Osteocyte (in vitro differentiated cells): ENCODE measurements at regions not wholly inside any gene's neighbourhood (a gene's known extent, or its start where the extent isn't known, plus 50 kb on each side); places are given as distances from the start of the nearest gene placed in this dataset.
A peak's percentile ranks its signal among the peaks of the same experiment; 100 is the strongest.

Experiments
- DNase-seq: peaks from one replicate; pipeline ENCODE4 v3.0.0; 2021; ENCODE audit warnings: mixed read lengths; ENCODE audit not compliant: unreplicated experiment; ENCODE audit errors: extremely low spot score
- H3K27ac Mint-ChIP-seq: one replicate; pipeline ENCODE4 v1.8.0; 2021; ENCODE audit warnings: mild to moderate bottlenecking, mixed read lengths; ENCODE audit not compliant: unreplicated experiment
- H3K27me3 Mint-ChIP-seq: one replicate; pipeline ENCODE4 v1.8.0; 2021; ENCODE audit warnings: mixed read lengths; ENCODE audit not compliant: unreplicated experiment
- H3K36me3 Mint-ChIP-seq: one replicate; pipeline ENCODE4 v1.8.0; 2021; ENCODE audit warnings: mixed read lengths; ENCODE audit not compliant: unreplicated experiment
- H3K4me1 Mint-ChIP-seq: one replicate; pipeline ENCODE4 v1.8.0; 2021; ENCODE audit warnings: mixed read lengths; ENCODE audit not compliant: unreplicated experiment
- H3K4me3 Mint-ChIP-seq: one replicate; pipeline ENCODE4 v1.8.0; 2021; ENCODE audit warnings: mild to moderate bottlenecking, moderate library complexity, mixed read lengths; ENCODE audit not compliant: unreplicated experiment
- H3K9me3 Mint-ChIP-seq: one replicate; pipeline ENCODE4 v1.8.0; 2021; ENCODE audit warnings: mixed read lengths; ENCODE audit not compliant: unreplicated experiment
- CTCF ChIP-seq: fragments of 200-600 bp; sonication (generic); IDR thresholded peaks from 2 replicates; pipeline ENCODE4 v1.5.0; 2021; ENCODE audit warnings: antibody characterized with exemption, mild to moderate bottlenecking, moderate library complexity

GRCh38 chr21:19759836-19760235, 1238.4 kb upstream of the NCAM2 start:
- Mint-ChIP-seq H3K36me3 (no peaks in the 10 kb centered on the region), H3K27ac (no peak overlapping the region), H3K27me3 (peaks cover 4% of the 10 kb centered on the region), H3K9me3 (peaks cover 5% of the 10 kb centered on the region), H3K4me1 (no peaks in the 10 kb centered on the region), H3K4me3 (no peak overlapping the region)
- no peak for TF ChIP-seq CTCF
- DNase-seq, result no peak

GRCh38 chr21:19767546-19767945, 1230.7 kb upstream of the NCAM2 start:
- peak overlapping the region; percentile 20 for H3K27ac Mint-ChIP-seq
- H3K4me1 Mint-ChIP-seq, result peaks cover 16% of the 10 kb centered on the region
- H3K36me3 Mint-ChIP-seq, result peaks cover 3% of the 10 kb centered on the region
- peaks cover 9% of the 10 kb centered on the region for H3K9me3 Mint-ChIP-seq
- no peak overlapping the region for H3K4me3 Mint-ChIP-seq
- DNase-seq, result no peak
- no peak for TF ChIP-seq CTCF
- no peaks in the 10 kb centered on the region for H3K27me3 Mint-ChIP-seq

- Mint-ChIP-seq H3K4me1 (peaks cover 16% of the 10 kb centered on the region), H3K27ac (no peak overlapping the region), H3K9me3 (peaks cover 4% of the 10 kb centered on the region), H3K36me3 (peaks cover under 1% of the 10 kb centered on the region), H3K27me3 (no peaks in the 10 kb centered on the region), H3K4me3 (no peak overlapping the region)
- no peak for TF ChIP-seq CTCF
- no peak for DNase-seq
These were observed 1226.3 kb upstream of the NCAM2 start for GRCh38 chr21:19771881-19772280.

GRCh38 chr21:19776076-19776475, 1222.1 kb upstream of the NCAM2 start:
- Mint-ChIP-seq H3K9me3 (peaks cover 15% of the 10 kb centered on the region), H3K36me3 (peaks cover 3% of the 10 kb centered on the region), H3K4me1 (no peaks in the 10 kb centered on the region), H3K27me3 (no peaks in the 10 kb centered on the region), H3K27ac (no peak overlapping the region), H3K4me3 (no peak overlapping the region)
- no peak for TF ChIP-seq CTCF
- no peak for DNase-seq

GRCh38 chr21:19781881-19782652, 1216.1 kb upstream of the NCAM2 start:
- H3K4me3 Mint-ChIP-seq, result no peak overlapping the region
- peaks cover 3% of the 10 kb centered on the region for H3K36me3 Mint-ChIP-seq
- no peaks in the 10 kb centered on the region for H3K27me3 Mint-ChIP-seq
- TF ChIP-seq CTCF, result no peak
- peak overlapping the region; percentile 18 for H3K27ac Mint-ChIP-seq
- DNase-seq, result no peak
- peaks cover 19% of the 10 kb centered on the region for H3K4me1 Mint-ChIP-seq
- peaks cover 32% of the 10 kb centered on the region for H3K9me3 Mint-ChIP-seq
